HG02981 (cell line): ENCODE measurements at regions not wholly inside any gene's neighbourhood (a gene's known extent, or its start where the extent isn't known, plus 50 kb on each side); places are given as distances from the start of the nearest gene placed in this dataset.
A peak's percentile ranks its signal among the peaks of the same experiment; 100 is the strongest.

ENCODE experiments used
- ATAC-seq: cut with Tn5 transposase; IDR thresholded peaks from one replicate; pipeline ENCODE4 v1.9.1; 2021; ENCODE audit warnings: mild to moderate bottlenecking, moderate library complexity; ENCODE audit not compliant: unreplicated experiment

DNA sequence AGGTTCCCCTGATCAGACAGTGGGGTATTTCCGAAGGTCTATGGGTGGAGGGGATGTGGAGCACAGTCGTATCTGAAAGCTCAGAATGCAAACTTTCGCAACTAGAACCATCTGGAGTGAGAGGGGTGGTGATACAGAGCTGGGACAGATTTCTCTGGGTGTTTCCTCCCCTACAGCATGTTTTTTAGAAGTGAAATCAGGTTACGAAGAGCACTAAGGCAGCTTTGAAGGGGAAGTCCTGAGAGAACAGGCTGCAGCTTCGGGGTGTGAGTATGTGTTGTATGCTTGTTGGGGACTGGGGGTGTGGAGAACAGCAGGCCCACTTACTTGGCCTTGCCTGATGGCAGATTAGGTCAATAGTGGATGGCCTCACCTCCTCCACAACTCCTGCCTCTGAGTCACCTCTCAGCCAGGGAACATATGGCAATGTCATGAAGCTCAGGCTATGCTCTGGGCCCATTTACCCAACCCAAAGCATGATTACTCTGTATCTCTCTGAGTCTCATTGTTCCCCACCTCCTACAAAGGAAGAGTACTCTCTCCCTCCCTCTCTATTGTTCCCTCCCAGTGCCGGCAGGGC is 107.2 kb upstream of the RASGRP1 start:
- ATAC-seq, result peak; percentile 35

- no peak for ATAC-seq
These were observed 107.7 kb upstream of the RASGRP1 start for GRCh38 chr15:38672273-38672672.

DNA sequence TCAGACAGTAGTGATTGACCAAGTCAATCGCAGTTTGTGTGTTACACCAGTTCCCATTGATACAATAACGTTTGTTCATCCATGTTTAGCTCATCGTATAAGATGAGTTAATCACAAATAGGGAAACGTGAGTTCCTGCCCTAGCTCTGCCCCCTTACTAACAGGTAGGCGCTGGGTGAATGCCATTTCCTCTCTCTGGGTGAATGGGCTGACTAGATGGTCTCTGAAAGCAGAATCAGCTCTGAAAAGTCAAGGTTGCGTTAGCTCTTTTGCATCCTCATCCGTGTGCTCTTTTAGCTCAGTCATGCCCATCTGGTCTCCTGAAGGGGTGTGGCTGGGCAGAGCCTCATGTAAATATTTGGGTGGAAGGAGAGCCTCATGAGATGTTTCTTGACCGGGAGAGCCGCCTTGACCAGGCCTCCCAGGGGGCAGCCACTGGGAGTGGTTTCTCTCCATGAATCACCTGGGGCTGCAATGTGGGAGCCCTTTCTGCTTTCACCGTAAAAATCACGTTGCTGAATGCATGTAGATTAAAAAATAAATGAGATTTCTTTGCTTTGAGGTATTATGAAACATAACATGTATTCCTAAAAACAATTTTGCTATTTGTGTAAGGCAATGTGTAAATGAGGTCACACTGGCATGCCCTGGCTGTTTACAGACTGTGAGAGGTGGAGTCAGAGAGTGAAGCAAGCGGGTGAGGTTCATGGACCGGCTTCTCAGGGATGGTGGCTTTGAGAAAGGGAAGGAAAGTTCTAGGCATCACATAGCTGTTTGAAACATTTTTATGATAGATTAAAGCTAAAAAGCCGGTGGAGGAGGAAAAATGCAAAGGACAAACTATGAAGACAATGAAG is 108.4 kb upstream of the RASGRP1 start:
- ATAC-seq, result peak; percentile 33

DNA sequence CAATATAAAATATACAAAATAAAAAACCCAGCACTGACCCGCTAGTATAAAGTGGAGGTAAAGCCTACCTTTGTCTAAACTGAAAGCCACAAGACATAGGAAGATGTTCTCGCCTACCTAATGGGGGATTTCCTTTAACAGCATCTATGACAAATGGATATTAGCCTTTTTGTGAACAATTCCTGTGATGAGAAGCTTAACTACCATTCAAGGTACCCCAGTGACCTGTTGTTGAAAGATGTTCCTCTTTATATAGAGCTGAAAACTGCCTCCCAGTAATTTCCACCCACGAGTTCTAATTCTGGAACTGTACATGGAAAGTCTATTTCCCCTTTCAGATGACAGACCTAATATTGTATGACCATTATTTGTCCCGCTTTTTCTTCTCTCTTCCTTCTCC is 109.8 kb upstream of the RASGRP1 start:
- no peak for ATAC-seq

DNA sequence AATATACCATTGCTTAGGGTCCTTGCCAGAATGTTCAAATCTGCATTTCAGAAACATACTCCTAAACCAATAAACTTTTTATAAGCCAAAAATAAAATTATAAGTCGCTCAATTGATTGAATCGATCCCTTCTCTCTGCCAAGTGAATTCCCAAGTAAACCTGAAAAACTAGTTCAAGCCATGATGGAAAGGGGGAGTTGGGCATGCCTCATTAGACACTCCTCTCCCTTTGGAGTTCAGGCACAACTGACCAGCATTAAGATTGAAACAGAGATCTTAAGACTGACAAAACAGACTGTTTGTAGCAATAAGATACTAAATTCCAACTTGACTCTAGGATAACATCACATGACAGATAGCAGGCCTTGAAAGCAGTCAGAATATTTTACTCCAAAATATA is 113.7 kb upstream of the RASGRP1 start:
- no peak for ATAC-seq

DNA sequence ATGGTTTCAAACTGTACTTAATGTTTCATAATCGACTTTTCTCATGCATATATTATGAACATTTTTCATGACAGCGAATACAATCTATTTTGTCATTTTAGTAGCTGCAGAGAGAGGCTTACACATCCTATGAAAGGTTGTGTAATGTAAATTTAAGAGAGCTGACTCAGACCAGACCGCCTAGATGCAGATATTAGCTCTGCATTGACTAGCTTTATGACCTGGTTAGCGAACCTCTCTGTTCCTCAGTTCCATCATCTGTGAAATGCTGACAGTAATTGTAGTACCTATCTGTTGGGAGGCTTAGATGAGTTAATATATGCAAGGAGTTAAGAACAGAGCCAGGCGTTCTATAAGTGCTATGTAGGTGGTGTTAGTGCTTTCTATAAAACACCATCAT is 116.2 kb upstream of the RASGRP1 start:
- ATAC-seq, result no peak

- no peak for ATAC-seq
These were observed 117.7 kb upstream of the RASGRP1 start for GRCh38 chr15:38682363-38682762.

GRCh38 chr15:38682861-38683260 is 118.2 kb upstream of the RASGRP1 start:
- no peak for ATAC-seq

DNA sequence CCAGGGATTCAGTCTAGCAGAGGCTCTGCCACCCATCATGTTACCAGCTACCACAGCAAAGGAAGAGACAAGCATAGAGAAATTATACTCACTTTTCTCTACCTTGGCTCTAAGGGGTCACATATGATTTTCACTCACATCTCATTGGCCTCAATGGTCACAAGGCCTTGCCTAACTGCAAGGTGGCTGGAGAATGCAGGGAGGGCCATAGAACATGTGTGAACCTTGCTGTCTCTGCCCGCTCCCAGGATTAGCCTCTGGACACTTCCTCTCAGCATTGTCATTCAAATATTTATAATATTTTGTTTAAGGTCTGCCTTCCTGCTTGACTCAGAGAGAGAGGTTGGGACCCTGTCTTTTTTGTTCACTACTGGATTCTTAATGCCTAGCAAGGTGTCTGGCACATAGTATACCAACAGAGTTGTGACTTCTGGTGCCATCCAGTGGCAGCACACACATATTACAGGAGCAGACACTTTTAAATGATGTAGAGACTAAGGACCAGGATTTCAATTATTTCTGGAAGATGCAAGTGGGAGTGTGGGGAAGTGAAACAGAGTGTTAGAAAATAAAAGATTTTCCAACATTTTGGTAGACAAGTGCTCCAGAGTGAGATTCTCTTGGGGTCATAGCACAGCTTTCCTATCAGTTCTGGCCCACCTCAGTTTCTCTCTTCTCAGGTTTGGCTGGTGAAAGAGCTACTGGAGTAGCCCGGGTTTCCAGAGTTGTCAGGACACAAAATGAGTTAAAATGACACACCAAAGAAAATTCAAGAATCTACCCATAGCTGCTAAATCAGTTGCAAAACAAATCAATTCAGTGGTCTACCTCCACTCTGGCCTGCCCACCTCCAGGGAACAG is 119.0 kb upstream of the RASGRP1 start:
- ATAC-seq, result no peak

GRCh38 chr15:38684440-38685010 is 119.9 kb upstream of the RASGRP1 start:
- ATAC-seq, result no peak

GRCh38 chr15:38685686-38686339 is 121.2 kb upstream of the RASGRP1 start:
- no peak for ATAC-seq

GRCh38 chr15:38687340-38687739 is 122.7 kb upstream of the RASGRP1 start:
- no peak for ATAC-seq

DNA sequence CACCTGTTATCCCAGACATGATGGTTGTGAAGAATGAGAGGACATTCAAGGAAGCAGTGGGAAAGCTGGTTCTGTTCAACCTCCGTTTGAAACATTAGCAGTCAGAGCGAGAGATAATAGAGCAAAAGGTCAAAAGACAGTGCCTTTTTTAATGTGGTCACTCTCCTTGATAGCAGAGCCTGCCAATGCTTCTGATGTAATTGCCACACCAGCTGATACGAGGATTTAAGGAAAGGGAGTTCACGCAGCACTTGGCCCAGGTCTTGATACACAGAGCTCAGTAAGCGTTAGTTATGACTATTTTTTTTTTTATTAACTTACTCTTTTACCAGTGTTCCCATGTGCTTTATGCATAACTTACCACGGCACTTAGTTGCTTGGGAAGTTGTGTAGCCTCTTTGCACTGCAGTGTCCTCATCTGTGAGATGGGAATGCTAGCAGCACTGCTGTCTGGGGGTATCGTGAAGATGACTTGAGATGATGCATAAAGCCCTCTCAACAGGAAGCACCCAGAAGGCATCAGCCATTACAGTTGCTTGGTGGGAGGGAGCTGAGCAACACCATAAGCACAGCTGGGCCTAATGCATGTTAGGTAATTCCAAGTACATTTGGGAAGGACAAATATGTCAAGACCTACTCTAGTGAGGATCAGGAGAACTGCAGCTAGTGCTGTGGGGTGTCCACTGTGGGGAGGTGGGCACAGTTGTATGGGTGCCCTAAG is 123.3 kb upstream of the RASGRP1 start:
- ATAC-seq, result no peak

- no peak for ATAC-seq
These were observed 124.1 kb upstream of the RASGRP1 start for GRCh38 chr15:38688761-38689160.

DNA sequence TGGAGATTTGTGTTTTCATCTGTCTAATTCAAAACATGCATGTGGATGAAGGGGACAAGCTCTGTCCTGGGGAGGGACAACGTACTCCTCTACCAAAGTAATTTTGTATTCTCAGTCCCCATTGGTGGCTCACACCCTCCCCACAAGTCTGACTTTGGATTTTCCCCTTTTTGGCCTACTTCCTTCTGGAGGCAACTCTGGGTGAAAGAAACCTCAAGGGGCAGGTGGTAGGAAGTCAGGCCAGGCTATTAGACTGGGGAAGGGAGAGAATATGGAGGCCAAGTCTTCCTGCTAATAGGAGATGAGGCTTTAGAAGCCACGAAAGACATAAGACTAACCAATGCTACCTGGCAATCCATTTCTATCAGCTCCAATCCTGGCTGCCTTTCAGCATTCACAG is 124.9 kb upstream of the RASGRP1 start:
- ATAC-seq, result no peak

GRCh38 chr15:38690216-38690615 is 125.6 kb upstream of the RASGRP1 start:
- no peak for ATAC-seq

DNA sequence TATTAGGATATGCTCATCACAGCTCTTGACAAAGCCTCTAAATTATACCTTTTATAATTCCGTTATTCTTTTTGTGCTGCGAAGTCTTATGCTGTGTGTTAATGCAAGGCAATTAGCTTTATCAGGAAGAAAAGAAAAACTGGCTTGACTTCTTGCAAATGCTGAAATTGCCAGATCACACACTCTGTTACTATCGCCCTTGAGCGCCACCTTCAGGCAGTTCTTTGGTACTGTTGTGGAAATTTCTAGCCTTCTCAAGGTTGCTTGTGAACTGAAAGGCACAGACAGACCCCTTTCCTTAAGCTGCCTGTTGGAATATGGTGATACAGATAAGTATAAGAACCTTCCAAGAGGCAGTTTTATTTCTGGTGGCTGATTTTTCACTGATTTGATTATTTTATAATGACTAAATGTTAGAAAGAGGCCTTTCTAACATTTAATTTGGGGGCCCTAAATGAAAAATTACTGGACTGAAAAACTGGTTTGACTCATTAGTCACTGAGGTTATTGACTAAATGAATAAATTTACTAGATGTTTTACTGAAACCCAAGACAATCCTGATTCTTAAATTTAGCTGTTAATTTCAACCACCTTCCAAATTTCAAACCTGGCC is 126.2 kb upstream of the RASGRP1 start:
- ATAC-seq, result no peak

GRCh38 chr15:38691377-38691776 is 126.8 kb upstream of the RASGRP1 start:
- ATAC-seq, result no peak

DNA sequence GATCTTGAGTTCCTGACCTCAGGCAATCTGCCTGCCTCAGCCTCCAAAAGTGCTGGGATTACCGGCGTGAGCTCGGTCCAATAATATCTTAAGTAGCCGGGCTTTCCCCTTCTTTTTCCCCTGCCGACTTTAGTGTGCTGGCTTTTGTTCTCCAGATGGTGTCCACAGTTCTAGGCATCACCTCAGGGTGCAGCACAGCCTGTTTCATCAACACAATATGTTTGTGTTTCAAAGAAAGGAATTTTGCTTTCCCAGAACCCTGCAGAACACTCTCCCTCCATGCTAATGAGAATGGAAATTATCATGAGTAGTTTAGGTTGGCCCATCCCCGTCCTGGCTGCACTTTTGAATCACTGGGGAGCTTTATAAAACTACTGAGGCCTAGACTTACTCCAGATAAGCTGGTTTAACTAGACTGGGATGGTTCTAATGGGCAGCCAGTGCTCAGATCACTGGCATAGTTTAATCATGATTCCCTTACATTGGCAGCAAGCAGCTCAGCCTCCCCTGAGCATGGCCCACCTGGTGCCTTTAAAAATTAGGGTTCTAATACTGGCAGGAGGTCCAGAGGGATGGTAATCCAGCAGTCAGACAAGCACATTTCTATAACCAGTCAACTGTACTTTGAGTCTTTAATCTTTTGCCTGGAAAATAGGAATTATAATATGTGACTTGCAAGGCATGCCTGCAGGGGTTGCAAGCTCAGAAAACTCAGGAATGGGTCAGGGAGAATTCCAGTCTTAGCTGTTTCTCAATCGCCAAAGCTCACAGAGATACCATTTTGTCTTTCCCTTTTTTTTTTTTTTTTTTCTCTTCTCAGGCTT is 127.6 kb upstream of the RASGRP1 start:
- ATAC-seq, result no peak
